T-helper 2 cell treated with Interferon-gamma antibody and Interleukin-4, amounts not matched to agents 5 μg/mL and 100 μg/mL, for 36 hours (primary cell): ENCODE measurements at regions not wholly inside any gene's neighbourhood (a gene's known extent, or its start where the extent isn't known, plus 50 kb on each side); places are given as distances from the start of the nearest gene placed in this dataset.
"Not testable (repeated sequence)": the region's sequence is repeated elsewhere in the genome, so short reads cannot be mapped to it uniquely, and the experiment has no call there.

ENCODE experiments used
- DNase-seq: peaks from one replicate; pipeline ENCODE4 v3.0.0; 2021; ENCODE audit warnings: low spot score
- H3K27ac Mint-ChIP-seq: one replicate; pipeline ENCODE4 v1.8.0; 2021; ENCODE audit warnings: mild to moderate bottlenecking, mixed read lengths
- H3K27me3 Mint-ChIP-seq: one replicate; pipeline ENCODE4 v1.8.0; 2021; ENCODE audit warnings: low read depth, mixed read lengths
- H3K36me3 Mint-ChIP-seq: one replicate; pipeline ENCODE4 v1.8.0; 2021; ENCODE audit warnings: low read depth, mixed read lengths
- H3K4me1 Mint-ChIP-seq: one replicate; pipeline ENCODE4 v1.8.0; 2021; ENCODE audit warnings: low read depth, mixed read lengths
- H3K4me3 Mint-ChIP-seq: one replicate; pipeline ENCODE4 v1.8.0; 2022; ENCODE audit warnings: mild to moderate bottlenecking, moderate library complexity, mixed read lengths
- H3K9me3 Mint-ChIP-seq: one replicate; pipeline ENCODE4 v1.8.0; 2021; ENCODE audit warnings: mixed read lengths

DNA sequence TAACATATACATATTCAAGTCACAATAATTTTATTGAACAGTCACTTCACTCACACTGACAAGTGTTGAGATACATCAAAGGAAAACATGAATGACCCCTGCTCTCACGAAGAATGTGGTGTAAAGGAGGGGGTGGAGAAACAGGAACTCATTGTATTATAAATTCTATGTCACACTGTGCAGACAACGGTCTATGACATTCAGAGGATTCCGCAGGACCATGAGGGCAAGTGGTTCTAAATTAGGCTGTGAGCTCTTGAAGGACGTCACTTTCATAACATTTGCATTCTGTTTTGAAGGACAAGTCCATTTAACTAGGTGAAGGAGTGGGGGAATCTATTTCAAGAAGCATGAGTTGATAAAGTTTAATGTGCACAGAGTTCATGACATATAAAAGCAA is 415.2 kb upstream of the HS3ST1 start:
- Mint-ChIP-seq H3K27ac (no peak overlapping the region), H3K4me3 (no peak overlapping the region), H3K27me3 (no peaks in the 10 kb centered on the region), H3K9me3 (no peaks in the 10 kb centered on the region), H3K36me3 (no peaks in the 10 kb centered on the region), H3K4me1 (no peaks in the 10 kb centered on the region)
- no peak for DNase-seq

DNA sequence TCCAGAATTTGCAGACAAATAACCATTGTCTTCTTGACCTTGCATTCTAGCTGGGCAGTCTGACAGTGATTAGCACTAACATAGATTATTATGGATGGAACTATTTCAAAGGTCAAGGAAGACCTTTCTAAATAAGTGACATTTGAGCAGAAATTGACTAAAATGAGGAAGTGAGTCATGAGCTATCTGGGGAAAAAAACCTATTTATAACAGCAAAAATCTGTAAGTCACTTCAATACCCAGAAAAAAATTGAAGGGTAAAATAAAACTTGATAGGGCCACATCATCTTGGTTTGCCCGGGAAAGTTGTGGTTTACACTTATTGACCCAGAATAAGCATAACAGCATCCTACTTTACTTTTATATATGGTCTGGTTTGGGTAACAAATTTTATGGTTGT is 414.6 kb upstream of the HS3ST1 start:
- no peak for DNase-seq
- H3K36me3 Mint-ChIP-seq = no peaks in the 10 kb centered on the region
- H3K27ac Mint-ChIP-seq = no peak overlapping the region
- no peaks in the 10 kb centered on the region for H3K27me3 Mint-ChIP-seq
- no peaks in the 10 kb centered on the region for H3K9me3 Mint-ChIP-seq
- no peaks in the 10 kb centered on the region for H3K4me1 Mint-ChIP-seq
- no peak overlapping the region for H3K4me3 Mint-ChIP-seq

- Mint-ChIP-seq H3K9me3 (no peaks in the 10 kb centered on the region), H3K36me3 (no peaks in the 10 kb centered on the region)
Observed at GRCh38 chr4:11842620-11843263, 414.0 kb upstream of the HS3ST1 start.

GRCh38 chr4:11839889-11840288 is 411.2 kb upstream of the HS3ST1 start:
- H3K27ac Mint-ChIP-seq = no peak overlapping the region
- H3K4me3 Mint-ChIP-seq = no peak overlapping the region
- H3K27me3 Mint-ChIP-seq = no peaks in the 10 kb centered on the region
- H3K4me1 Mint-ChIP-seq = no peaks in the 10 kb centered on the region
- no peaks in the 10 kb centered on the region for H3K9me3 Mint-ChIP-seq
- no peak for DNase-seq
- no peaks in the 10 kb centered on the region for H3K36me3 Mint-ChIP-seq

More at GRCh38 chr4:11842620-11843263, 414.0 kb upstream of the HS3ST1 start:
- H3K4me1 Mint-ChIP-seq = no peaks in the 10 kb centered on the region
- no peaks in the 10 kb centered on the region for H3K27me3 Mint-ChIP-seq
- no peak overlapping the region for H3K4me3 Mint-ChIP-seq
- H3K27ac Mint-ChIP-seq = no peak overlapping the region
- no peak for DNase-seq

DNA sequence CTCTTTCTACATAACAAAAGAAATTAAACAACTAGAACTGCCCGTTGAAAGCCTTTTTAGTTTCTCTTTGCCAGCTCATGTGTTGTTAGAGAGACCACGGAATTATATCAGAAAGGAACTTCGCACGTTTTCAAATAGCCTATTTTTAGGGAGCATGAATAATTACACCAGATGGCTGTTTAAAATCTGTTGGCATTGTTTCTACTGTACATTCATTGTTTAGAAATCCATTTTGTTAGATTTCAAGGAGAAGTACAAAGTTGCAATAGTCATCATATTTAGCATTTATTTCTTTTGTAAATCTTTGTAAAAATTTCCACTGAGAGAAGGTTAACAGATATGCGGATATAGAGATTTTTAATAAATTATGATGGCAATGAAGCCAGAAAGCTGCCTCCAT is 403.0 kb upstream of the HS3ST1 start:
- no peaks in the 10 kb centered on the region for H3K27me3 Mint-ChIP-seq
- no peaks in the 10 kb centered on the region for H3K36me3 Mint-ChIP-seq
- H3K27ac Mint-ChIP-seq = no peak overlapping the region
- no peaks in the 10 kb centered on the region for H3K4me1 Mint-ChIP-seq
- DNase-seq = no peak
- H3K4me3 Mint-ChIP-seq = no peak overlapping the region
- H3K9me3 Mint-ChIP-seq = no peaks in the 10 kb centered on the region

- Mint-ChIP-seq H3K4me1 (no peaks in the 10 kb centered on the region), H3K27ac (no peak overlapping the region), H3K36me3 (no peaks in the 10 kb centered on the region), H3K9me3 (no peaks in the 10 kb centered on the region), H3K4me3 (no peak overlapping the region), H3K27me3 (no peaks in the 10 kb centered on the region)
- DNase-seq = no peak
Observed at GRCh38 chr4:11824566-11824965, 395.9 kb upstream of the HS3ST1 start.

GRCh38 chr4:11821772-11822430 is 393.2 kb upstream of the HS3ST1 start:
- no peak overlapping the region for H3K27ac Mint-ChIP-seq
- no peaks in the 10 kb centered on the region for H3K4me1 Mint-ChIP-seq
- H3K27me3 Mint-ChIP-seq = no peaks in the 10 kb centered on the region
- no peak overlapping the region for H3K4me3 Mint-ChIP-seq
- H3K36me3 Mint-ChIP-seq = no peaks in the 10 kb centered on the region
- DNase-seq = no peak
- H3K9me3 Mint-ChIP-seq = no peaks in the 10 kb centered on the region

DNA sequence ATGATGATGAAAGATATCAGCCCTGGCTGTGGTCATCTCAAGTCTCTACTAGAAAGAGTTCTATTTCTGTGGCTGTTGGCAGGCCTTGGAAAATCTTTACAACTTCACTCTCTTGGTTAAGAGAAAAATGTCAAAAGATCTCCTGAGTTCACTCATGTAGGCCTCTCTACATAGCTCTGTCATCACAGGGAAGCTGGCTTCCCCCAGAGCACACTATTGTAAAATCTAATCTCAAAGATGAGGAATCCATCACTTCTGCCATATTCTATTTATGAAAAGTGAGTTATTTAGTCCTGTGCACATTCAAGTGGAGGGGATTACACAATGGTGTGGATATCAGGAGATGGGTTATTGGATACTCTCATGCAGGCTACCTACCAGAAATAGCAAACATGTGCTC is 388.4 kb upstream of the HS3ST1 start:
- no peaks in the 10 kb centered on the region for H3K9me3 Mint-ChIP-seq
- no peaks in the 10 kb centered on the region for H3K36me3 Mint-ChIP-seq
- no peak overlapping the region for H3K4me3 Mint-ChIP-seq
- no peak overlapping the region for H3K27ac Mint-ChIP-seq
- no peak for DNase-seq
- no peaks in the 10 kb centered on the region for H3K4me1 Mint-ChIP-seq
- no peaks in the 10 kb centered on the region for H3K27me3 Mint-ChIP-seq

- no peak overlapping the region for H3K4me3 Mint-ChIP-seq
- no peaks in the 10 kb centered on the region for H3K9me3 Mint-ChIP-seq
- no peaks in the 10 kb centered on the region for H3K4me1 Mint-ChIP-seq
- no peak for DNase-seq
- H3K27me3 Mint-ChIP-seq = no peaks in the 10 kb centered on the region
- H3K27ac Mint-ChIP-seq = no peak overlapping the region
- no peaks in the 10 kb centered on the region for H3K36me3 Mint-ChIP-seq
Observed at GRCh38 chr4:11814758-11815157, 386.1 kb upstream of the HS3ST1 start.

GRCh38 chr4:11813951-11814446 is 385.3 kb upstream of the HS3ST1 start:
- no peak for DNase-seq
- Mint-ChIP-seq H3K27me3 (no peaks in the 10 kb centered on the region), H3K27ac (no peak overlapping the region), H3K4me1 (no peaks in the 10 kb centered on the region), H3K4me3 (no peak overlapping the region), H3K9me3 (no peaks in the 10 kb centered on the region), H3K36me3 (no peaks in the 10 kb centered on the region)

GRCh38 chr4:11811521-11811920 is 382.8 kb upstream of the HS3ST1 start:
- H3K27ac Mint-ChIP-seq, H3K4me1 Mint-ChIP-seq, H3K36me3 Mint-ChIP-seq, DNase-seq, H3K27me3 Mint-ChIP-seq, H3K9me3 Mint-ChIP-seq, H3K4me3 Mint-ChIP-seq: not testable (repeated sequence)

DNA sequence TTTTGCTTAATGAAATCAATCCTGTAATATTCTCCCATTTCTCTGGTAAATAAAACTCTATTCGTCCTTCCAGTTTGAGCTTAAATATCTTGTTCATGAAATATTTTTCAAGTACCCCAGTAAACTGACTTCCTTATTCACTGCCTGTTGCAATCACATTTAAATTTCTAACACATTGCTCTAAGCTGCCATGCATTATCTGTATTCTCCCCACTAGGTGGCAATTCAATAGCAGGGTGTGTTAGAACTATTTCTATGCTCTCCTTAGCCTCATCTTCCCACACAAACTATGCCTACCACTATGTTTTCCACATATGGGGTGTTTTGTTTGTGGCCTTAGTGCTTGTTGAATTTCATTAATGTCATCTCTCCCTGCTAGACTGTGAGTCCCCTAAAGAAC is 377.1 kb upstream of the HS3ST1 start:
- Mint-ChIP-seq H3K27ac (no peak overlapping the region), H3K36me3 (no peaks in the 10 kb centered on the region), H3K27me3 (no peaks in the 10 kb centered on the region), H3K9me3 (no peaks in the 10 kb centered on the region), H3K4me1 (no peaks in the 10 kb centered on the region), H3K4me3 (no peak overlapping the region)
- DNase-seq = no peak

- H3K9me3 Mint-ChIP-seq = no peaks in the 10 kb centered on the region
- no peak overlapping the region for H3K4me3 Mint-ChIP-seq
- no peaks in the 10 kb centered on the region for H3K36me3 Mint-ChIP-seq
- no peaks in the 10 kb centered on the region for H3K4me1 Mint-ChIP-seq
- DNase-seq = no peak
- H3K27ac Mint-ChIP-seq = no peak overlapping the region
- no peaks in the 10 kb centered on the region for H3K27me3 Mint-ChIP-seq
Observed at GRCh38 chr4:11801466-11802446, 373.1 kb upstream of the HS3ST1 start.

DNA sequence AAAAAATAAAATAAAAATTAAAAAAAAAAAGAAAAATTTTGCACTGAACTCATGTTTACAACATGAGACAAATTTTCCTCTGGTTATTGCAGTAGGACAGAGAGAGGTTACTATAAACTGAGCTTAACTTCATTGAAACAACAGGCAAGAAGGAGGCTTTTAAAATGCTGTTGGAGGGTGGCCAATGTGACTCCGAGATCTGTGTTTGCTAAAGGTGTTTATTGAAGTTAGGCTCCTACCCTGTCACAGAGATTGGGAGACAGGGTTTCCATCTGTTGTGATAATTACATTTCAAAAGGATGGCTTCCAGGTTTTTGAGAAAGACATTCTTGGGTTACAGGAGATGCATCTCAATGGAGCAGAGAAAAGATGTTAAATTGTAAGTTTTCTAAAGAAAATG is 370.5 kb upstream of the HS3ST1 start:
- no peaks in the 10 kb centered on the region for H3K9me3 Mint-ChIP-seq
- no peaks in the 10 kb centered on the region for H3K36me3 Mint-ChIP-seq
- H3K27ac Mint-ChIP-seq = no peak overlapping the region
- H3K27me3 Mint-ChIP-seq = no peaks in the 10 kb centered on the region
- no peak for DNase-seq
- H3K4me3 Mint-ChIP-seq = no peak overlapping the region
- H3K4me1 Mint-ChIP-seq = no peaks in the 10 kb centered on the region
